NCI-H510A treated with DMSO at 0.1 percent for 48 hours (cell line): ENCODE measurements at regions not wholly inside any gene's neighbourhood (a gene's known extent, or its start where the extent isn't known, plus 50 kb on each side); places are given as distances from the start of the nearest gene placed in this dataset.
"Not testable (repeated sequence)": the region's sequence is repeated elsewhere in the genome, so short reads cannot be mapped to it uniquely, and the experiment has no call there.

ENCODE experiments used
- DNase-seq: peaks from one replicate; lab custom pipeline; 2025; lab: John Stamatoyannopoulos, UW

GRCh38 chr7:81226234-81226633 is 307.4 kb upstream of the SEMA3C start:
- DNase-seq = no peak

- DNase-seq = not testable (repeated sequence)
Observed at GRCh38 chr7:81222692-81223091, 303.8 kb upstream of the SEMA3C start.

GRCh38 chr7:81221527-81222217 is 302.8 kb upstream of the SEMA3C start:
- no peak for DNase-seq

GRCh38 chr7:81218480-81219106 is 299.7 kb upstream of the SEMA3C start:
- no peak for DNase-seq

GRCh38 chr7:81213394-81213793 is 294.5 kb upstream of the SEMA3C start:
- no peak for DNase-seq

- DNase-seq = no peak
Observed at GRCh38 chr7:81211934-81212320, 293.1 kb upstream of the SEMA3C start.

GRCh38 chr7:81211204-81211933 is 292.5 kb upstream of the SEMA3C start:
- DNase-seq = no peak

- DNase-seq = no peak
Observed at GRCh38 chr7:81210137-81211064, 291.6 kb upstream of the SEMA3C start.

- DNase-seq = no peak
Observed at GRCh38 chr7:81209059-81209458, 290.2 kb upstream of the SEMA3C start.

GRCh38 chr7:81207801-81208200 is 288.9 kb upstream of the SEMA3C start:
- no peak for DNase-seq

GRCh38 chr7:81206667-81207360 is 288.0 kb upstream of the SEMA3C start:
- no peak for DNase-seq

GRCh38 chr7:81206217-81206616 is 287.4 kb upstream of the SEMA3C start:
- DNase-seq = no peak

GRCh38 chr7:81201188-81201587 is 282.3 kb upstream of the SEMA3C start:
- DNase-seq = no peak

GRCh38 chr7:81198766-81199165 is 279.9 kb upstream of the SEMA3C start:
- no peak for DNase-seq

GRCh38 chr7:81197266-81197665 is 278.4 kb upstream of the SEMA3C start:
- DNase-seq = no peak

GRCh38 chr7:81195033-81195432 is 276.2 kb upstream of the SEMA3C start:
- DNase-seq = no peak

GRCh38 chr7:81190997-81191768 is 272.3 kb upstream of the SEMA3C start:
- DNase-seq = no peak

GRCh38 chr7:81187753-81188152 is 268.9 kb upstream of the SEMA3C start:
- DNase-seq = no peak

- no peak for DNase-seq
Observed at GRCh38 chr7:81186691-81187090, 267.8 kb upstream of the SEMA3C start.

- no peak for DNase-seq
Observed at GRCh38 chr7:81185072-81185471, 266.2 kb upstream of the SEMA3C start.

GRCh38 chr7:81183326-81183725 is 264.5 kb upstream of the SEMA3C start:
- no peak for DNase-seq
